OCI-LY3 (cell line): ENCODE measurements at regions not wholly inside any gene's neighbourhood (a gene's known extent, or its start where the extent isn't known, plus 50 kb on each side); places are given as distances from the start of the nearest gene placed in this dataset.

Source experiments
- EZH2phosphoT487 ChIP-seq: fragments of 200-600 bp; shearing (Covaris generic); IDR thresholded peaks from 2 replicates; pipeline ENCODE4 v1.6.1; 2018; ENCODE audit warnings: antibody characterized with exemption, mixed run types, low read depth
- TF ChIP-seq, protein P1 (sequence below): fragments of 200-600, 300-600 bp; sonication (generic); IDR thresholded peaks from 2 replicates; pipeline ENCODE4 v1.5.1; 2014; ENCODE audit warnings: antibody characterized with exemption, low read length, low read depth

DNA sequence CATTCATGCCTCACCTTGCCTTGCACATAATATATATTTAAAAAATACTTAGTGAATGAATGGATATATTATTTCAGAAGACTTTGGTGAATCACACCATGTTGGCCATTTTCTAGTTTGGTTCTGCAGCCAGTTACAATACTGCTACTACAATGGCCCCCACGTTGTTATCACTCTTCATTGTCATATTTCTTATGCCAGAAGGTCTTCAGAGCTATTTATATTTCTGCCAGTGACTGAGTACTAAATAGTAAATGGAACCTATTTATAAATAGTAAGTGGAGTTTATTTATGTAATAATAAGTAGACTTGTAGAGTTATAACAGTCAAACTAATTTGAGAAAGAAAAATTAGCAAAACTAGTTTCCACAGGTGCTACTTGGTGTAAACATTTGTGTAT, 516.6 kb upstream of the SYT4 start:
- TF ChIP-seq, protein P1, sequence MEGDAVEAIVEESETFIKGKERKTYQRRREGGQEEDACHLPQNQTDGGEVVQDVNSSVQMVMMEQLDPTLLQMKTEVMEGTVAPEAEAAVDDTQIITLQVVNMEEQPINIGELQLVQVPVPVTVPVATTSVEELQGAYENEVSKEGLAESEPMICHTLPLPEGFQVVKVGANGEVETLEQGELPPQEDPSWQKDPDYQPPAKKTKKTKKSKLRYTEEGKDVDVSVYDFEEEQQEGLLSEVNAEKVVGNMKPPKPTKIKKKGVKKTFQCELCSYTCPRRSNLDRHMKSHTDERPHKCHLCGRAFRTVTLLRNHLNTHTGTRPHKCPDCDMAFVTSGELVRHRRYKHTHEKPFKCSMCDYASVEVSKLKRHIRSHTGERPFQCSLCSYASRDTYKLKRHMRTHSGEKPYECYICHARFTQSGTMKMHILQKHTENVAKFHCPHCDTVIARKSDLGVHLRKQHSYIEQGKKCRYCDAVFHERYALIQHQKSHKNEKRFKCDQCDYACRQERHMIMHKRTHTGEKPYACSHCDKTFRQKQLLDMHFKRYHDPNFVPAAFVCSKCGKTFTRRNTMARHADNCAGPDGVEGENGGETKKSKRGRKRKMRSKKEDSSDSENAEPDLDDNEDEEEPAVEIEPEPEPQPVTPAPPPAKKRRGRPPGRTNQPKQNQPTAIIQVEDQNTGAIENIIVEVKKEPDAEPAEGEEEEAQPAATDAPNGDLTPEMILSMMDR, result no peak
- no peak for TF ChIP-seq EZH2phosphoT487
